NCI-H146 (cell line): ENCODE measurements at regions not wholly inside any gene's neighbourhood (a gene's known extent, or its start where the extent isn't known, plus 50 kb on each side); places are given as distances from the start of the nearest gene placed in this dataset.
A peak's percentile ranks its signal among the peaks of the same experiment; 100 is the strongest.
"Not testable (repeated sequence)": the region's sequence is repeated elsewhere in the genome, so short reads cannot be mapped to it uniquely, and the experiment has no call there.

ENCODE experiments used
- DNase-seq: peaks from one replicate; lab custom pipeline; 2025; lab: John Stamatoyannopoulos, UW

DNA sequence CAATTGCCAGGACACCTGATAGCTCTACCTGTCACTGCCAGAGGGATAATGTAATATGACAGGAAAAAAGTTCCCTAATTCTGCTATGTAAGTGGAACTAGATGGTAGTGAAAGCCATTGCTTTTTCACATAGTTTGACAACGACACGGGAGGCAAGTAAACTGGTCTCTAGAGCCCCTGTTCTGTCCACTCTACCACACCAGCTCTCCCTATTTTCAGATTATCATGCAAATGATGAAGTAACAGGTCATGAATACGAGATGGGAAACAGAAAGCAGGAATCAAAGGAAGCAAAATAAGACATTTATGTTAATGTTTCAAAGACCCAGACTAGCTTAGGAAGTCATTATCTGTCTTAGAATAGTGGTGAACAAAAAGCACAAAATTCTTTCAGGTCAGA lies 56.2 kb downstream of the TAF11L14 start:
- DNase-seq, result no peak

DNA sequence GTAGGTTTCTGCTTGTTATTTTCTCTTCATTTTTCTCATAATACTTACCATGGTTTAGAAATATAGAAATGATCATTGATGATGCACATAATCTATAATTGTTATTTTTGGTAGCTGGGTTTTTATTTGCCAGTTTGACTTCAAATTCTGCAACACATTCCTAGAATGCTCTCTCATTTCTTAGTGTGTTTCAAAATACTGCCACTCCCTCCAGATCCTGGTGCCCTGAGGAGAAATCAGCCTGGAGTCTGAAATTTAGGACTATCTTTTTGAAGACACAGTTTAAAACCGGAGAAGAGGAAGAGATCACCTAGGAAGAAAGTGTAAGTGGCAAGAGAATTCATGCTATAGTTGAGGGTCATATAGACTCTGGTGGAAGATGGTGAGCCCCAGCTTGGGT lies 57.5 kb downstream of the TAF11L14 start:
- no peak for DNase-seq

DNA sequence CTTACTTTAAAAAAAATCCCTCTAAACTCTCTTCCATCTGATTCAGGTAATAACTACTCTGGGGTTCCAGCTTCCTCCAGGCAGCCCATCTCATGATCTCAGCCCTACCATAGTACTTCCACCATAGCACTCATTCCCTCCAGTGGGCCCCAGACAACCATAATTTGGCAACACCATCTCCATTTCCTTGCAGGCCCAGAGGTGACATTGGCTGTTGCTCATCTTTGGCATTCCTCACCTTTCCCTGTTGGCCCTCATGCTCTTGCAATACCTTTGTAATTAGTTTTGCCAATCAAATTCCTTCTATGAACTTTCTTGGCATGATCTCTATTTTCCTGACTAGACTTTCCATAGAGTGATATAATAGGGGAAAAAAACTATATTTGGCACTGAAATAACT lies 60.1 kb downstream of the TAF11L14 start:
- no peak for DNase-seq

DNA sequence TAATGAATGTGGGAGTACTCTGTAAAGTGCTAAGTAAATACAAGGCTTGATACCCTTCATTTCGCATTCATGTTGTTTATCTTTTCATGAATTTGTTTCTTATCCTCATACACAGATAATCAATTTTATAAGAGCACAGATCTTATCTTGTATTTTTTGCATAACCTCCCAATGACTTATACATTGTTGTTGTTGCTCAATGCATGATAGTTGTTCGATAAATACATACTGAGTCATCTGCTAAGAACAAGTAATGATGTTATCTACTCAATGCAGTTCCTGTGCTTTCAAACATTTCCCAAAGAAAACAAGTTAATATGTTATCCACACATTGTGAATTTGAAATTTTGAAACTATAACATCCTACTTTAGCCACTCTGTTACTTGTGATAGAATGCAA lies 60.7 kb downstream of the TAF11L14 start:
- no peak for DNase-seq

DNA sequence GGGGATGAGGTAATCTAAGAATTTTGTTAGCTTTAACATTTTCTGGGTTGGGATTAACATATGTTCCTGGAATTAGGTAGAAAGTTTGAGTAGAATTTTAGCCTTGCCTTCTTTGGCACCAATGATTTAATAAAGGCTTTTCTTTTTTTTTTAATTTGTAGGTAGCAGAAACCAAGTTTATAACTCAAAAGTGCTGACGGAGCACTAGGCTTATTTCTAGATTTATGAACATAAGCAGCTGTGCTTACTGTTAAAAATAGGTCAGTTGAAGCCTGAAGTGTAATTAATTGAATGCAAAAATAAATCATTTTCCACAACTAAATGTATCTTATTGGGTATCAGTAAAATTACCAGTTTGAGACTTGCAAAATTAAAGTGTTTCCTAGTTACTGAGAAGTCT lies 62.4 kb downstream of the TAF11L14 start:
- DNase-seq, result no peak

DNA sequence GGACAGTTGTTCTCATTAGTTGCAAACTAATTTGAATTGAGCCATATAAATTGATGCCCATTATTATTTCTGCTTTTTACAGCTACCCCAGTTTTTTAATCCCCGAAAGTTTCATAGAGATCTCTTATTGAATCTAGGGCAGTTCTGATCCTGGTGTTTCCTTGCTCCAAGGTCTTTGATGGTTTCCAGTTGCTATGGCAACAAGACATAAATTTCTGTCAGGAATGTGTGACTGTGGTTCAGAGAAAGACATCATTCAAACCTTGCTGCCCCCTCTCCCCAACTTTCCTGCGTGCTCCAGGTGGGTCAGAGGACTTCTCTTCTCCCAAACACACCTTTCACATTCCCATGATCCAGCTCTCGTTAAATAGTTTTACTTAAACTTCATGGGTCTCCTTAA lies 63.4 kb downstream of the TAF11L14 start:
- no peak for DNase-seq

DNA sequence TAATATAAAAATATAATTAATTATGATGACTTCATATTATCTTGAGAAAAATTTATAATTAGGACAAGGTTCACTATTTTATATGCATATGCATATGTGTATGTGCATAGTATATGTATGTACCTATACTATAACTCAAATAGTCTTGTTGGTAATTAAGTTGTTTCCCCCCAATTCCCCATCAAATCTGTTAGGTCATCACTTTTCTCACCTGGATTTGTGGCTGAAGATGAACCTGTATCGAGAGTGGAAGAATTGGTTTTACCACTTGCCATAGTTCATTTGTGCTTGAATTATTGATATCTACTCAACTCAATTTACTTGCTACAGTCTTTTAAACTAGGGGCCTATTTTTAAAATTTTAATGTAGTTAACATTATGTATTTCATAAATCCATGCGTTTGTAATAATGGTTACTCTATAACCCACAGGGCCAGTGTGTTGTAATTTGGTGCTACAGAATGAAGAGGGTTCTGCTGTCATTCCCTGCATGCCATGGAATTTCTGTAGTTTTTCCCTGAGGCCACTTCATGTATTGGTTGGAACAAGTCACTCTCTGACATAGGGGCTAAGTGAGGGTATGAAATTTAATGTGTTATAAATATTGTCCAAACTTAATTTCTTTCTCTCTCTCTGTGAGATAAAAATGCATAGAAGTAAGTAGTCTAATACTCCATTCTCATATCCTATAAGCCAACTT lies 74.9 kb downstream of the TAF11L14 start:
- no peak for DNase-seq

DNA sequence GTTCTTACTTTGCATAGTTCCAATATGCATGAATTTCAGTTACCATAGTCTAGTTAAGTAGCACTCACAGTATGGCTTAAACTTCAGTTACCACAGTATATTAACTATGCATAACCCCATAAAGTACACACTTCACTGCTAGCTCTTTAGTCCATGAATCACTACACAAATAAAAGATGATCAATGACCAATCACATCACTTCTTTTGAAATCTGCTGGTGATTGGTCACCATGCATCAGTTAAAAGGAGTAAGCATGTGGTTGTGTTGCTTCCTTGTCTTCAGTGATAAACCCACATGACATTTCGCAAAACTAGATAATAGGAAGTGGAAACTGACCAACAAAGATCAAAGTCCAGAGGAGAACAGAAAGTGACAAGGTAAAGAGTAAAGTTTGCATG lies 79.0 kb downstream of the TAF11L14 start:
- no peak for DNase-seq

DNA sequence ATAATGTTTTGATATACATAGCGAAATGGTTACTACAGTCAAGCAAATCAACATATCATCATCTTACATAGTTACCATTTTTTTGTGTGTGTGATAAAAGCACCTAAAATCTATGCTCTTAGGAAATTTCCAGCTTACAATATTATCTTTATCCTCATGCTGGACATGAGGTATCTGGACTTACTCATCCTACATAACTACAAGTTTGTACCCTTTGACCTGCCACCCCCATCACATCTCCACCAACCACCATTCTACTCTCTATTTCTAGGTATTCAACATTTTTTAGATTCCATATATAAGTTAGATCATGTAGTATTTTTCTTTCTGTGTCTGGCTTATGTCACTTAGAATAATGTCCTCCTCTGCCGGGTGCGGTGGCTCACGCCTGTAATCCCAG lies 79.9 kb downstream of the TAF11L14 start:
- DNase-seq, result no peak

DNA sequence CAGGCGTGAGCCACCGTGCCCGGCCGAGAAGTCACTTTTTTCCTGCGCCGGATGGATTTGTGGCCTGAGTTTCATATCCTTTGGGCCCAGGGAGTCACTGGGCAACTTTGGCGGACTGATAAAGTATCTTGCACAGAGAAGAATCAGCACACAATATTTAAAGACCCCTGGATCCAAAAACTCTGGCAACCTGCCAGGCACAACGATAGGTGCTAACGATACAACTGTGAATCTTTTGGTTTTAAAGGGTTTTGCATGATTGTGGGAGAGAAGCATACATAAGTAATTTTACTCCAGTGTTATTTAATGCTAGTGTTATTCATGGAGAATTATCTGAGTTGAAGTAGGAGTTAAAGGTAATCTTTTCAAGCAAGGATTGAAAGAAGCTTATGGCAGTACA lies 85.3 kb downstream of the TAF11L14 start:
- no peak for DNase-seq

DNA sequence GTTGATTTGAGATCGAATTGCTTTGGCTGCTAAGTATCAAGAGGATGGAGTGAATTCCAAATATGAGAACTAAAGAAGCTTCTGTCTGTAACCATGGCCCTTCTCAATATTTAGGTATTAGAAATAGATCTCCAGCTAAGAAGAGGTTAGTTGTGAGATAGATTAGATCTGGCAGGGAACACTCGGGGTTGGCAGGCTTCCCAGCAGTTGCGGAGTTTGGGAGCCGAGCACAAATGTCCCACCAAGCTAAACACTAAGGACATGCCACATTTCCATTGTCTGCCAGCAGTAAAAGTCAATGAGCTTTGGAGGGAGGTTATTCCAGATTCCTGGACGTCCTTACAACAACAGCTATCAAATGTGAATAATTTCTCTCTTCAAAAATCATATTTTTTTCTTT lies 85.8 kb downstream of the TAF11L14 start:
- no peak for DNase-seq

DNA sequence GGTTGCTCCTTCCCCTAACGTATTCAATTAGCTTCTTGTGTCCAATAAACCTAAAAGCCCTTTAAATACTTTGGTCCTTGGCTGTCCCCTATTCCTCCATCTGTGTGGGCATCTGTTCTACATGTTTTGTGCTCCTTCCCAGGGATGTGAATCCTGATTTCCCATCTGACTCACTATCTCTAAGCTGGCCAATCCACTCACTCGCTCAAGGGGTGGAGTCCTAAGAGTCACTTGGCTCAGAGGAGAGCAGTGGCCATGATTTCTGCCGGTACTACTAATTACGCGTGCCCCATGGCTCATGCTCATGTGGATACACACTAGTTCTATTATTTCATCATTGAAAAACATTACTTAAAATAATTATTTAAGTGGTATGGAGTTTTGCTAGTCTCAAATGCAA lies 89.6 kb downstream of the TAF11L14 start:
- no peak for DNase-seq

DNA sequence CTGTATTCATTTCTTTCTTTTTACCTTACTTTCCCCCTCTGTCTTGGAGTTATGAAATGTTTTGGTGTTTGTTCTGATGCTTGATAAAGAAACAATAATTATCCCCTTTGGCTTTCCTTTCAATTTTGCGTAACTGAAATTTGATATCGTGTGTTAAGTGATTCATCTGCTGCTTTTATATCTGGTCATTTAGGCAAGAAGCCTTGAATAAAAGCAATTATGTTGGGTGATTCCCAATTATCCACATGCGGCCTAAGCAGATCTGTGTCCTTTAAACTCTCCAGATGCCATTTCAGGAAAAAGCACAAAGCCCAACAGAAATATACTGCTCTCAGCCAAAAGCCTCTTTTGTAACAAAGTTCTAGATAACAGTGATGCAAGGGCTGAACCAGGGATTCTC lies 92.8 kb downstream of the TAF11L14 start:
- DNase-seq, result peak; percentile 86

DNA sequence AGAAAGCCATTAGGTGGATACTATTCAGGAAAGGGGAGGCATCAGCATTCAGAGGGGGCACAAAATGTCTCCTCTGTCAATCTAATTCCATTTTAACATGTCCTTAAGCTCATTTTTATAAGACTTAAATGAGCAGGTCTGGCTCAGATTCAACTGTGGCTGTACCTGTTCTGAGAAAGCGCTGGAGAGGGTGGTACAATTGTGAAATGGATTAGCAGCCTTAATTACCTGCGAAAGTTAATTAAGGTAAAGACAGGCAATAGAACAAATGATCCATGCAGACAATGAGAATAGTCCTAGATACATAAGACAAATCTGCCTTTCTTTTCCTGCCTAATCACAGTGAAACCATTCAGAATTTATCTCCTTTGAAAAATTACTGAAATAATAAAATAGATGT lies 96.2 kb downstream of the TAF11L14 start:
- peak; percentile 7 for DNase-seq

DNA sequence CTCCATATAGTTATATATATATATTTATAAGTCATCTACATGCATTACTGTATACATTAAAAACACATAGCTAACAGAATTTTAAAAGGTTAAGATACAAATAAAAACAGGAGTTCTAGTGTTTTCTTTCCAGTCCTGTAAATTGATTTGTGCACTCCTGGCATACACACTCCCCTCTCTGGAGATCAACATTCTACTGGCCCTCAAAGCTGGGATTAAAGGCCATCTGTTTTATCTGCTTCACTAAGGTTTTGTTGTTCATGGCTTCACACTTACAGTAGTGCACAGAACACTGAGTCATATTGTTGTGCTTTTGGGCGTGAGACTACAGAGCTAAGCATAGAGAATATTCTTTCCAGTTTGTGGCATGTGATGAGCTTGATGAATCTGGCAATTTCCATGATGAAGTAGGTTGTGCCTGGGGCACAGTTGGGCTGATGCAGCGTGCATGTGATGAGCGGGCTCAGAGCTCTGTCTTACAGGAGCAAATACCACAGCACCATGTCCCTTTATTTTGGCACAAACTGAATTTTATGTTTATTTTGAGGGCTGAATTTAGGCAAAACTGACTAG lies 98.2 kb downstream of the TAF11L14 start:
- no peak for DNase-seq

DNA sequence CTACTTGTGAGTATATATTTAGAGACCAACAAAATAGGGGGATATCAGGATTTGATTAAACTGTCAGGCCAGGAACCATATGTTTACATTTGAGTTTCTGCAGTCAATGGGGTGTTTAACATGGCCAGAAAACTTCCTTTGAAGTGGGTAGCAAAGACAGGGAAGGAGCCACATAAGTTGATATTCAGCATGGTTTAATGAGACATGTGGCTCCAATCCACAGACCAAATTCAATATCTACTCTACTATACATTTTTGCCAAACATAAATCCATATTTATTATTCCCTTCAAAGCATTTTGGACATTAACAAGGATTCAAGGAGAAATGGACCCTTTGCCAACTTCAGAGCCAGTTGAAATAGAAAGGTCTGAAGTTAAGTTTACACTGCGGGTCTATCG lies 99.8 kb downstream of the TAF11L14 start:
- DNase-seq, result no peak

DNA sequence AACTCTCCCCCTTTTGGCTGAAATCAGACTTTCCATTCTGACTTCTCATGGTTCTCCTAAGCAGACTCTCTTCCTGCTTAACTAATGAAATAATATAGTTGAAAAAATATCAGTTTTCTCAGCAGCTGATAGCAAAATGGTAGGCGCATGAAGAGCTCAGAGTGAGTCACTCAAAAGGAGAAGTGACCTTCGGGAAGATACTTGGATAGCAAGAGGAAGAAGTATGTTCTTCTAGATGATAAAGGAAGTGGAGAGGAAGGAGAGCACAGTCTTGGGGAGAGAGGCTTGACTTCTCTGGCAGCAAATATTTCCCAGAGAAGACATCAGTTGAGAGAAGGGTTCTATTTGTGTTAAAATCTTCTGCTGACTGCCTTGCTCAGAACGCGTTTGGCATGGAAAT lies 101.5 kb downstream of the TAF11L14 start:
- DNase-seq, result no peak

DNA sequence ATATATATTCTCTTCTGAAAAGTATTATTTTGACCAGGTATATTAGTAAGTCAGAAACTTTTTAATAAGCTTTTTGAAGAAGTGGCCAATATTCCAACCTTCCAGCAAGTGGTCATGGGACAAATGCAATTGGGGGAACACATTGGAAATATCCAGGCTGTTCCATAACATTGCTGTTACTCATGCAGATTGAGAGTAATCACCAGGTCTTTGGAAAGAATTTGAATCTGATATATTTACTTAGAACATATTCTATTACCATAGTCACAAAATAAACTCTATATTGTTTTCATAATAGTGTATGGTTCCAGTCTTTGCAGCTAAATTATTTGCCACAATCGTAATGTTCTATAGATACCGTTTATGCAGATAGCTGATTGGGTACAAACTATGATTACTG lies 102.8 kb downstream of the TAF11L14 start:
- DNase-seq, result no peak

DNA sequence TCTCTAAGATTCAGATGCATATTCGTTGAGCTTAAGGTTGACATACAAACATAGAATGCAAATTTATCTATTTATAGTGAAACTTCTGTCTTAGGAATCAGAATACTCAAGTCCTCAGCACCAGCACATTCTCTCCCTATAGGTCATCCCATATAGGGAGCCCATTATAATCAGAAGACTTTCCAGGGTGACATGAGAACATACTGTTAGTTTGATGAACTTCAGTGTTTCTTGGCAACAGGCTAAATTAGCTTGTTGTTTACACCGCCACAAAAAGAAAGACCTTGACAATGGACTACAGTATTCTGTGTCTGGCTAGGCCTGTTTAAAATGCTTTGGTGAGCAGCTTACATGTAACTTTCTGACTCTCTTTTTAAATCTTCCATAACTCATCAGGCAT lies 104.2 kb downstream of the TAF11L14 start:
- DNase-seq, result no peak

DNA sequence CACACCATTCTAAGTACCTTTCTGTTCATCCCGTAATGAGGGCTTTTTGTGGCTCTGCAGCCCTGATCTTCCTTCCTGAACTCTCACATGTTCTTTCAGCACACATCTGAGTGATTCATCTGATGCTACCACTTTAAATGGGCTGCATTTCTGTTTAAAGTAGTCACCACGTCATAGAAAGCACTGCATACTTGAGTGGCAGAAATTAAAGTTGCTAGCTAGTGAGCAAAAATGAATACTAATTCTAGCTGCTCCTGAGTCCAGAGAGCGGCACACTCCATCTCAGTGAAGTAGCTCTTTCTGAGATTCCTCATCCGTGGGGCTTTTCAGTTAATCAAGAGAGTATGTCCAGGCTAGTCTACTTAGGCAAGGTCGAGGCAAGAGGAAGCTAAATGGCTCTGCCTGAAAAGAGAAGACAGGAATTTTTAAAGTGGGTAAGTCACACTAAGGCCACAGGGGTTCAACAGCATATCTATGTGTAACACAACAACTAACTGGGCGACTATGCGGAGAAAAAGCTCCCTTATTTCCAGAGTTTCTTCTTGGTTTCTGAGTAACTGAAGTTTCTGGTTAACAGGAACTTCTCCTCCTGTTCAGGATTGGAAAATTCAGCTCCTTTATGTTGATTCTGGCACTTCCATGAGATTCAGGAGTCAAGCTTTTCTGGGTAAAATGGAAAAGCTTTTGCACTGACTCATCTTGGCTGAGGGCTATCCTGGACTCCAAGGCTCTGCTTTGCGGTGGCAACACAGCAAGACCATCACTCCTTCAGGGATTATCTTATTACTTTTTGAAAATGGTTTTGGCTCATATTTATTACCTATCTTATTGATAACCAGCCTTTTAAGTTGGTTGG lies 109.5 kb downstream of the TAF11L14 start:
- DNase-seq, result no peak

DNA sequence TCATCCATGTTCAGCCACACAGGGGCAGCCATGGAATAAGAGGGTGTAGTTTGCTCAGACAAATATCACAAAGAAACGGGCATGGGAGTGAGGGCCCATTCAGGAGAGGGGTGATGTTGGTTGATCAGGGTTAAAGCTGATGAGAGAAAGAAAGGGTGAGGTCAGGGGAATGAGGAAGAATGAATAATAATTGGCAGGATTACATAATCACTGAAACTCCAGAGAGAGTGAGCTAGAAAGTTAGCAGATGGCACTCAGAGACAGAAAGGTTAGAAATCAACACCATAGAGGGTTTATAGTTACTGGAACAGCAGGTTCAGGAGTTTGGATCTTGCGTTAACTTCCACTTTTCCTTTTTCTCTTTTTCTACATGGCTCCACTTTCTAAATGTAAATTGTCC lies 113.9 kb downstream of the TAF11L14 start:
- no peak for DNase-seq

DNA sequence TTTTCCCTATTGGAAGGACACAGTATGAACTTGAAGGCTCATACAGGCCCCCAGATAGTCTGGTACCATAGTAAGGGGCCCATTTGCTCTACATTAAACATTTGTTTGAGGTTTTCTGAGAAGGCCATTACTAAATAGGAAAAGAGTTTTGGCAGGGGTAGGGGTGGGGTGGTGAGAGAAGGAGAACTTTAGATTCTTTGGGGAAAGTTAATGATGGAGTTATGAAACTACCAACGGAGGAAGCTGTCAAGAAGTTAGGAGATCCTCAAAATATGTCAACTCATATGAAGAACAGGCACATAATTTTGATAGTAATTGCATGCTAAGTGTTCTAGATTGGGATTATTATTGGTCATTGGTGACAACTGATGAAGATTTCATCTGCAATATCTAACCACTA lies 114.7 kb downstream of the TAF11L14 start:
- no peak for DNase-seq

DNA sequence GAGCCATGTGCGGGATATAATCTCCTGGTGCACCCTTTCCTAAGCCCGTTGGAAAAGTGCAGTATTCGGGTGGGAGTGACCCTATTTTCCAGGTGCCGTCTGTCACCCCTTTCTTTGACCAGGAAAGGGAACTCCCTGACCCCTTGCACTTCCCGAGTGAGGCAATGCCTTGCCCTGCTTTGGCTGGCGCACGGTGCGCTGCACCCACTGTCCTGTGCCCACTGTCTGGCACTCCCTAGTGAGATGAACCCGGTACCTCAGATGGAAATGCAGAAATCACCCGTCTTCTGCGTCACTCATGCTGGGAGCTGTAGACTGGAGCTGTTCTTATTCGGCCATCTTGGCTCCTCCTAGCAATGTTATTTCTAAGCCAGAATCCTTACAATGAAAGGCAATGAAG lies 121.1 kb downstream of the TAF11L14 start:
- DNase-seq, result not testable (repeated sequence)
